ACC112 (cell line): ENCODE measurements at regions not wholly inside any gene's neighbourhood (a gene's known extent, or its start where the extent isn't known, plus 50 kb on each side); places are given as distances from the start of the nearest gene placed in this dataset.

Source experiments
- H2AFZ ChIP-seq: fragments of 200-600 bp; sonication (generic); one replicate; pipeline ENCODE4 v1.6.0; 2017; ENCODE audit warnings: antibody characterized with exemption, low read length; ENCODE audit not compliant: unreplicated experiment
- H3K27ac ChIP-seq: fragments of 200-600 bp; sonication (generic); 2 replicates; pipeline ENCODE4 v1.5.1; 2014; ENCODE audit warnings: low read depth, mild to moderate bottlenecking, antibody characterized with exemption, low read length, moderate library complexity
- H3K27me3 ChIP-seq: fragments of 200-600 bp; sonication (generic); 2 replicates; pipeline ENCODE4 v1.6.1; 2014; ENCODE audit warnings: mild to moderate bottlenecking, antibody characterized with exemption, low read length, moderate library complexity, mixed read lengths; ENCODE audit not compliant: insufficient read depth
- H3K36me3 ChIP-seq: fragments of 200-600 bp; sonication (generic); 2 replicates; pipeline ENCODE4 v1.6.1; 2016; ENCODE audit warnings: mild to moderate bottlenecking, antibody characterized with exemption, low read length, moderate library complexity, mixed read lengths; ENCODE audit not compliant: insufficient read depth
- H3K4me1 ChIP-seq: fragments of 200-600 bp; sonication (generic); one replicate; pipeline ENCODE4 v1.6.1; 2016; ENCODE audit warnings: low read length, mixed read lengths; ENCODE audit not compliant: insufficient read depth, unreplicated experiment, control insufficient read depth
- H3K4me3 ChIP-seq: fragments of 200-600 bp; sonication (generic); 2 replicates; pipeline ENCODE4 v1.5.1; 2014; ENCODE audit warnings: mild to moderate bottlenecking, low read depth, low read length
- H3K79me2 ChIP-seq: fragments of 200-600 bp; sonication (generic); one replicate; pipeline ENCODE4 v1.6.0; 2016; ENCODE audit warnings: low read length; ENCODE audit not compliant: control insufficient read depth, unreplicated experiment, insufficient read depth

DNA sequence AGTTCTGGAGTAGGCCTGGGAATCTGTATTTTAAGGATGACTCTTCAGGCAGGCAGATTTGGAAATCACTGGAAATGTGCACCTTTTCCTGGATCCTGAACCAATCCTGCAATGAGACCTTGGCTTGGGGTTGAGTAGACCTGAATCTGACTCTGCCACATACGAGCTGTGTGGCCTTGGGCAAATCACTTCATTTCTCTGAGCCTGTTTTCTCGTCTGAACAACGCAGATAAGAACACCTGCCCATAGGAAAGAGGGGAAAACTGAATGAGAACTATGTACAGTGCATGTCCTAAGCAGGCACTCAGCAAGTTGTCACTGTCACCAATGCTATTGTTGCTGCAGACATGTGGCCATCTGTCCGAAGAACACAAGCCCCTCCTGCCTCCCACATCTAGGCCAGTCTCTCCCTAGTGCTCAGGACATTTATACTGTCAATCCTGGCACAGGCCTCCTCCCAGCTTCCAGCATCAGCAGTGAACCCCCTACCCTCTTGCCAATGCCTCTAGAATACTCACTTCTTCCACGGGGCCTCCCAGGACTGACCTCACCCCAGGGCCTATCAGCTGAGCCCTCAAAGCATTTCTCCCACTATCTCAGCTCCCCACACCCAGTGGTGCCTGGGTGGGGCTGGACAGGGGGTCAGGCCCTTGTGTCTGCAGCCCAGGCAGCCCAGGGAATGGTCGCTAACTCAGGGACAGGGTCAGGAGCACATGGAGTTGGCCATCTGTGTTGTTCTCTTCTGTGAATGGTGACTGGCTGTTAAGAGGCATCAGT is 88.8 kb upstream of the ZBTB40 start:
- no peaks in the 10 kb centered on the region for H3K4me1 ChIP-seq
- no peak overlapping the region for H2AFZ ChIP-seq
- no peaks in the 10 kb centered on the region for H3K79me2 ChIP-seq
- H3K27ac ChIP-seq, result no peak overlapping the region
- H3K36me3 ChIP-seq, result no peaks in the 10 kb centered on the region
- no peak overlapping the region for H3K4me3 ChIP-seq
- H3K27me3 ChIP-seq, result peaks cover 98% of the 10 kb centered on the region

DNA sequence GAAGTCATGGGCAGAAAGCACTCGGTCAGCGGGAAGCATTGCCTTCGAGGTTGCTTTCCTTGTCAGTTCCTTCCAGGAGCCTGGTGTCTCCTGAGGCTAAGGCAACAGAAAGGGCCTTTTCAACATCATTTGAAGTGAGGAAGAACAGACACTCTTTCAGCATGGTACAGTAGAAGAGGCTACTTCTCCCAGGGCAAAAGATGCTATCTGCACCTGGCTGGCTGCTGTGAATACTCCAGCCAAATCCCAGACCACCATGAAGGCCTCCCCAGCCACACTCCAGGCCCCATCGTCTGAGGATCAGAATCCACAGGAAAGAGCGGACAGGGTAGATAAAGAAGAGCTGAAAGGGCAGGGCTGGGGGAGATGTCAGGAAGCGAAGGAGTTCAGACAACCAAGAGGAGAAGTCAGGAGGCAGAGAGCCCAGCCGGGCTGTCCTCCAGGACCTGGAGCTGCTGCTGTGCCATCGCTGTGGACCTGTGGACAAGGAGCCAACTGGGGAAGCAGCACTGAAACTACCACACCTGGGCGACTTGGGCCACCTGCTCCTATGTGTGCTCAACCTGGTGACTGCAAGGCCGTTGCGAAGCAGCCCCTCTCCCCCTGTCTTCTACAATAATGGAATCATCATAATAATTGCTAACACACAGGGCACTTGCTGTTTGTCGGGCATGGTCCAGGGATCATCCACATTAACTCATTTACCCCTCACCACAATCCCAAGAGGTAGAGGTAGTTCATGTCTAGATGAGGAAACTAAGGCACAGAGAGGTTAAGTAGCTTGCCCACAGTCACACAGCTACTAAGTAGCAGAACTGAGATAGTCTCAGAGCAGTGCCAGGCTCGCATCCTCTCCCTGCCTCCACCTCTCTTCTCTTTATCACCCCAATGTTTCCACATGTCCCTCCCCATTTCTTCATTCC is 88.0 kb upstream of the ZBTB40 start:
- H2AFZ ChIP-seq, result no peak overlapping the region
- no peaks in the 10 kb centered on the region for H3K36me3 ChIP-seq
- no peaks in the 10 kb centered on the region for H3K4me1 ChIP-seq
- no peak overlapping the region for H3K27ac ChIP-seq
- H3K27me3 ChIP-seq, result peaks cover 98% of the 10 kb centered on the region
- no peak overlapping the region for H3K4me3 ChIP-seq
- H3K79me2 ChIP-seq, result no peaks in the 10 kb centered on the region

DNA sequence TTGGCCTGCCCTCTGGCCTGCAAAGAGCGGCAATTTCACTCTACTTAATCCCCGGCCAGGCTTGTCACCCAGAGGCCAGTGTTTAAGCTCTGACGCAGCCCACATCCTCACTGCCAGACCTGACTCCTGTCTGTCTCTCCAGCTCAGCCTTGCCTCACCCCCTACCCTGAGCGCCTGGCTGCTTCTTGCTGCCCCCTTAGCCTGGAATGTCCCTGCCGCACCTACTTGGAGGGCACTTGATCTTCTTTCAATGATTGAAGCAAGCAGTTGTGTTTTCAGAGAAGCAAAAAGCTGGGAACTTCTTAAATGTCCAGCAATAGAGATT is 87.4 kb upstream of the ZBTB40 start:
- no peak overlapping the region for H2AFZ ChIP-seq
- H3K4me1 ChIP-seq, result no peaks in the 10 kb centered on the region
- H3K27ac ChIP-seq, result no peak overlapping the region
- no peak overlapping the region for H3K4me3 ChIP-seq
- H3K27me3 ChIP-seq, result peaks cover 98% of the 10 kb centered on the region
- H3K79me2 ChIP-seq, result no peaks in the 10 kb centered on the region
- H3K36me3 ChIP-seq, result no peaks in the 10 kb centered on the region

DNA sequence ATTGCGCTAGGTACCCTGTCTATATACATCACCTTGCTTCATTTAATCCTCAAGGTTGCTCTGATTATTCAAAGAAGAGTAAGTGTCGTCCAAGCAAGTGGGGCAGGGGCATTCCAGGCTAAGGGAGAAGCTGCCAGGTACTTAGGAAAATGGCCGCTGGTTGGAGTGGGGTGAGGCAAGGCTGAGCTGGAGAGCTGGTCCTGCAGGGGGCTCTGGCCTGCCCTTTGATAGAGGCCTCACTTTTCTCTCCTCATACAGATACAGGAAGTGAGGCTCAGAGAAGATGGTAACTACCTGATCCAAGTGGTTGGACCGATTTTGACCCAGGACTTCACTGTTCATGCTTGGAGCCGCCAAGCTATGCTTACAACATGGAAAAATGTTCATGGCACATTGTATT is 86.9 kb upstream of the ZBTB40 start:
- Histone ChIP-seq H3K4me3 (no peak overlapping the region), H3K27ac (no peak overlapping the region), H3K79me2 (no peaks in the 10 kb centered on the region), H3K4me1 (no peaks in the 10 kb centered on the region), H3K36me3 (no peaks in the 10 kb centered on the region), H3K27me3 (peaks cover 98% of the 10 kb centered on the region), H2AFZ (no peak overlapping the region)

DNA sequence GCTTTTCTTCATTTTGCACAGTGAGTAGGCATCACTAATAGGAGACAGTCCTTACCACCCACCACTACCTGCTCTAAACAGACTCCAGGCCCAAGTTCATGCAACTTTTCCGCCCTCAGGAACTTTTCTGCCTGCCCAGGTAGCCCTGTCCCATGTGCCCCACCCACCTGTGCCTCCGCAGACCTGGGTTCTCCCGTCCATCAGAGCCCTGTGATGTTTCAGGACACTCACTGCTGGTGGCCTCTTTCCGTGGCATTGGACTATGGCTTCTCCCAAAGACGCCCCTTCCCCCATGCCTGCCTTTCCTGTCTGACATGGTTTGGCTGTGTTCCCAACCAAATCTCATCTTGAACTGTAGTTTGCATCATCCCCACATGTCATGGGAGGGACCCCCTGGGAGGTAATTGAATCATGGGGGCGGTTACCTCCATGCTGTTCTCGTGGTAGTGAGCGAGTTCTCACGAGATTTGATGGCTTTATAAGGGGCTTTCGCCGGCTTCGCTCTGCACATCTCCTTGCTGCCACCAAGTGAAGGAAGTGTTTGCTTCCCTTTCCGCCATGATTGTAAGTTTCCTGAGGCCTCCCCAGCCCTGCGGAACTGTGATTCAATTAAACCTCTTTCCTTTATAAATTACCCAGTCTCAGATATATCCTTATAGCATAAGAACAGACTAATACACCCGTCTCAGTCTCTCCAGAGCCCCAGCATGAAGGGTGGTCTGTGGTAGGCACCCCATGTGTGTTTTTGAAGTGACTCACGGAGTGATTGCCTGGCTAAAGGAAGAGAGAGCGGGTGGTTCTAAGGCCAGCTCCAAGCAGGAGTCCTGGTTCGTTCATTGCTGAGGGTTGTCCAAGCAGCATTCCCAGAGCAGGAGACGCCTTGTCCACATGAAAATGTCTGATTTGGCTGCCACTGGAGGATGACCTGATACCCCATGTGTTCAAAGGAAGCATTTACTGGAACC is 86.0 kb upstream of the ZBTB40 start:
- no peak overlapping the region for H3K27ac ChIP-seq
- H3K79me2 ChIP-seq, result no peaks in the 10 kb centered on the region
- no peak overlapping the region for H2AFZ ChIP-seq
- H3K36me3 ChIP-seq, result no peaks in the 10 kb centered on the region
- H3K4me1 ChIP-seq, result no peaks in the 10 kb centered on the region
- peaks cover 99% of the 10 kb centered on the region for H3K27me3 ChIP-seq
- H3K4me3 ChIP-seq, result no peak overlapping the region

DNA sequence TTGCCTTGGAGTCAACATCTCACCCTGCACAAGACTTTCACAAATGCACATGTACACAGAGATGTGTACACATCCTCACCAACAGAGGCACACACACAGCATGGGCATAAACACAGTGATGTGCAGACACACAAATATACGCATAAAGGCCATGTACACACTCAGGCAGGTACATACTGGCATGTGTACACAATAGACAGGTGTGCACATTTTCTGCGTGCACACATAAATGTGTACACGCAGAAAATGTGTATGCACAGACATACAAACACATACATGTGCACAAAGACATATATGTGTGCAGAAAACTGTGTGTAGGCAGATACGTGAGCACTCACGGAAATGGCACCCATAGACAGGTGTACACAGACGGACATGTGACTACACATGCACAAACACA is 85.3 kb upstream of the ZBTB40 start:
- no peak overlapping the region for H2AFZ ChIP-seq

DNA sequence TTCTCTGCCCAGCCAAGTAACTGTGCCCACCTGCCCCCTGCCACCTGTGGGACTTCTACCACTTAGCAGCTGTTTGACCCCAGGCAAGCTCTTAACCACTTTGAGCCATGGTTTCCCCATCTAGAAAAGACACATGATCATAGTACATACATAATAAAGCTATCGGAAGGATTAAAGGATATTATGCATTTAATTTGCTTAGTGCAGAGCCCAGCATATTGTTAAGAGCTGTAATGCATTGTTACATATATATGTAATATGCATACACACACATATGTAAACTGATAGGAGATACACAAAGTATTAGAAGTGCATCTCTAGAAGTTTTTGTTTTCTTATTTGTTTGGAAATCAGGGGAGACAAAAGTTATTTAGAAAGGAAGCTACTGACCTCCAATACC is 83.5 kb upstream of the ZBTB40 start:
- H3K27ac ChIP-seq, result no peak overlapping the region
- no peaks in the 10 kb centered on the region for H3K79me2 ChIP-seq
- no peaks in the 10 kb centered on the region for H3K4me1 ChIP-seq
- H3K4me3 ChIP-seq, result no peak overlapping the region
- H3K27me3 ChIP-seq, result peaks cover 99% of the 10 kb centered on the region
- H2AFZ ChIP-seq, result no peak overlapping the region
- no peaks in the 10 kb centered on the region for H3K36me3 ChIP-seq

More for the DNA sequence above, 85.3 kb upstream of the ZBTB40 start:
- Histone ChIP-seq H3K4me1 (no peaks in the 10 kb centered on the region), H3K27ac (no peak overlapping the region), H3K79me2 (no peaks in the 10 kb centered on the region), H3K4me3 (no peak overlapping the region), H3K27me3 (peaks cover 99% of the 10 kb centered on the region), H3K36me3 (no peaks in the 10 kb centered on the region)

DNA sequence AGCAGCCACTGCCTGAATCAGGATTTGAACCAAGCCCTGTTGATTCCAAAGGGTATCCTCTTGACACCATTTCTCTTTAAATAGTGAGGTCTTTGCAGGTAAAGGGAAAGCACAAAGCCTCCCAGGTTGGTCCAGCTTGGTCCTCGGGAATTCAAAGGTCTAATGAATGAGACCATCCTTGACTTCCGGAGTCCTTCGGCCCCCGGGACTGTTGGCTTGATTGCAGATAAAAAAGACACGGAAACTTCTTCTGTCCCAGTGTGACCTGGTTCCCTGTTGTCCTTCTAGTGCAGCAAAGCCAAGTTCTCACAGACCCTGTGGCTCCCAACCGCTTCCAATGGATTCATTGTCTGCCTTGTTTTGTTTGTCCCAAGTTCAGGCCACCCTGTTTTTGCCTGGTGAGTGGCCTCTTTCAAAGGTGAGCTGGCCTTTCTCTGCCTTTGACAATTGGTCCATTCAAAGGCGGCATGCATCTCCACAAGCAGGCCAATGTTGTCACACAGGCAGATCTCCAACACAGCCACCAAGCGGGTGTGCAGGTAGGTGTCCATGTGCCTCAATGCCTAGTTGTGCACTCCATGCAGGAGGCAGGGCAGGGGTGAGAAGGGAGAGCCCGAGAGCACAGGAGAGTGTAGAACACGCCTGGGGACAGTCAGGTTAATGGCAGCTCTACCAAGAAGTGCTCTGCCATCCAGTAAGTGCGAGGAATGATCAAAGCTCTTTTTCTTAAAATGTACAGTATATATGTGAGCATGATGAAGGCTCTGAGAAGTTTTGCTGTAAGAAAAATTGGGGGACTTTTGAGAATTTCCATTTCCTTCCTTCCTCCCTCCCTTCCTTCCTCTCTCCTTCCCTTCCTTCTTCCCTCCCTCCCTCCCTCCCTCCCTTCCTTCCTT is 82.1 kb upstream of the ZBTB40 start:
- Histone ChIP-seq H3K4me3 (no peak overlapping the region), H3K36me3 (no peaks in the 10 kb centered on the region), H3K27me3 (peaks cover 99% of the 10 kb centered on the region), H3K79me2 (no peaks in the 10 kb centered on the region), H3K4me1 (no peaks in the 10 kb centered on the region), H3K27ac (no peak overlapping the region), H2AFZ (no peak overlapping the region)

DNA sequence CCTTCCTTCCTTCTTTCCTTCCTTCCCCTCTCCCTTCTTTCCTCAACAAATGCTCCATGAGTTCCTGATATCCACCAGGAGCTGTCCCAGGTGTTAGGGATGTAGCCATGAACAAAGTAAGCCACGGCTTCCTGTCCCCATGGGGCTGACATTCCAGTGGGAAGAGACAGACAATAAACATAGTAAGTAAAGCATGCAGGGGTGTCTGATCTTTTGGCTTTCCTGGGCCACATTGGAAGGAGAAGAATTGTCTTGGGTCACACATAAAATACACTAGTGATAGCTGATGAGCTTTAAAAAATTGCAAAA is 81.5 kb upstream of the ZBTB40 start:
- no peak overlapping the region for H3K4me3 ChIP-seq
- no peak overlapping the region for H3K27ac ChIP-seq
- H3K79me2 ChIP-seq, result no peaks in the 10 kb centered on the region
- no peak overlapping the region for H2AFZ ChIP-seq
- H3K36me3 ChIP-seq, result no peaks in the 10 kb centered on the region
- no peaks in the 10 kb centered on the region for H3K4me1 ChIP-seq
- peaks cover 93% of the 10 kb centered on the region for H3K27me3 ChIP-seq

DNA sequence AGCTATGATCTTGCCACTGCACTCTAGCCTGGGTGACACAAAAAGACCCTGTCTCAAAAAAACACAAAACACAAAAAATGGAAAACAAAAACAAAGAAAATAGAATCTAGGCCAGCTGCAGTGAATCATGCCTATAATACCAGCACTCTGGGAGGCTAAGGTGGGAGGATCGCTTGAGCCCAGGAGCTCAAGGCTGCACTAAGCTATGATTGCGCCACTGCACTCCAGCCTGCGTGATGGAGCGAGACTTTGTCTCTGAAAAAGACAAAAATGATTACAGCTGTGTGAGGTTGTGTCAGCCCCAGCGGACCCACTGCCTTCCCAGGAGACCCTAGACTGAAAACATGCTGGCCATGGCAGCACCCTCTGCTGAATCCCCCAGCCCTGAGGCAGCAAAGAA is 80.2 kb upstream of the ZBTB40 start:
- H3K27ac ChIP-seq, result no peak overlapping the region
- H3K4me3 ChIP-seq, result no peak overlapping the region
- peaks cover 91% of the 10 kb centered on the region for H3K27me3 ChIP-seq
- no peaks in the 10 kb centered on the region for H3K36me3 ChIP-seq
- H3K79me2 ChIP-seq, result no peaks in the 10 kb centered on the region
- H2AFZ ChIP-seq, result no peak overlapping the region
- H3K4me1 ChIP-seq, result no peaks in the 10 kb centered on the region
